ENCODE measurements at regions not wholly inside any gene's neighbourhood (a gene's known extent, or its start where the extent isn't known, plus 50 kb on each side); places are given as distances from the start of the nearest gene placed in this dataset.

DNA sequence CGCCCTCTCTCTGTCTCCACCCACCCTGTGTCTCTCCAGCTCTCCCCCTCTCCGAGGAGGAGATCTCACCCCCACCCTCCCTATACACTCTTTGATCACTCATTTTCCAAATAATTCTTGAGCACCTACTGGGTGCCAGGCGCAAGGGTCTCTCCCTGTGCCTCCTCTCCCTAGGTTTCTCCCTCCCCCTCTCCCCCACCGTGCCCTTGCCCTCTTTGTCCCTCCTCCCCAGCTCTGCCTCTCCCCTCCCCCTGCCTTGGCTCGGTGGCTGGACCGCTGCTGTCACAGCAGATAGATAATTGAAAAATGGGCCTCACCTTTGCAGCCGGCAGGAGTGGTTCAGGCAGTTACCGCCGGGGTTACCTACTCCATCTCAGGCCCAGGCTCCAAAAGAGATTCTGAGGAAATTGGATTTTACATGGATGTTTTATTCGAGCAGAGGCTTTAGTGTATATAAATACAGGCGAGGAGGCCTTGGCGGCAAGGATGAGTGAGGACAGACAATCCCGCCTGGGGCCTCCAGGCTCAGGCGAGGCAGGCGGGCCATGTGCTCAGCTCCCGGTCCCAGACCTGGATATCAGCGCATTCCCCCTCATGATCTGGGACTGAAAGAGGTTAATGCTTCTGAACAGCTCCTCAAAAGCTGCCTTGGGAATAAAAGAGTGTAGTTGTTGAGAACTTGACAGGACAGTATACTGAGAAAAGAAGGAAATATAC lies 60.8 kb upstream of the BTRC start:
- in situ Hi-C loops (cut with HindIII; ENCODE audit: low pct_unique_long_range_greater_than_20kb, low sequenced_read_pairs) = no loop called here
- DNase-seq (ENCODE audit: low read depth, low spot score) = no peak

GRCh38 chr10:101294109-101294508 lies 59.9 kb upstream of the BTRC start:
- in situ Hi-C loops (cut with HindIII; ENCODE audit: low pct_unique_long_range_greater_than_20kb, low sequenced_read_pairs) = no loop called here
- DNase-seq (ENCODE audit: low read depth, low spot score) = no peak

GRCh38 chr10:101295261-101295660 lies 58.7 kb upstream of the BTRC start:
- in situ Hi-C loops (cut with HindIII; ENCODE audit: low pct_unique_long_range_greater_than_20kb, low sequenced_read_pairs) = no loop called here
- DNase-seq (ENCODE audit: low read depth, low spot score) = peak; percentile 31

DNA sequence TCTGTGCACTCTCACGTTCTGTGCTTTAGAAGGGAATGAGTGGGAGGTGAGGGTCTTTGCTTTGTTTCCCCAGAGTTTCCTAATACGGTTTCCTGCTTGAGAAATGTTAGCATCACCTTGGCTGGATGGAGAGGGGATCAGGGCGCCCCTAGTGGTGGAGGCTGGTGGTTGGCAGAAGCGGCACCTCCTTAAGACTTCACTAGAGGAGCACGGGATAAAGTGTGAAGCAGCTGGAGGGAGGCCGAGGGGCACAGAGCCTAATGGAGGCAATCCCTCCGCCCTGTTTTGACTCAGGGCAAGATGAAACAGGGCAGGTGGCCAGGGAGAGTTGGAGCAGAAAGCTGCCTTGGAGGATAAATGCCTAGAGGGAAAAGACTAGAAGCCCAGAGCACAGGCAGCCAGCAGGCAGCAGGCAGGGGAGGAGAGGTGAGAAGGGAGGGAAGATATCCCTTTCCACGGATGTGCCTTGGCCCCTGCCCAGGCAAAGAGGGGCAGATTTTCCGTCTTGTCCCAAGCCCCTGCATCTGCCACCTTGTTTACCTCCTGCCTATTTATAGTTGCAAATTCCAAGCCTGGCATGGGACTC lies 56.0 kb upstream of the BTRC start:
- in situ Hi-C loops (cut with HindIII; ENCODE audit: low pct_unique_long_range_greater_than_20kb, low sequenced_read_pairs) = no loop called here
- DNase-seq (ENCODE audit: low read depth, low spot score) = peak; percentile 59

GRCh38 chr10:101299211-101299610 lies 54.8 kb upstream of the BTRC start:
- no peak for DNase-seq (ENCODE audit: low read depth, low spot score)
- in situ Hi-C loops (cut with HindIII; ENCODE audit: low pct_unique_long_range_greater_than_20kb, low sequenced_read_pairs) = no loop called here

DNA sequence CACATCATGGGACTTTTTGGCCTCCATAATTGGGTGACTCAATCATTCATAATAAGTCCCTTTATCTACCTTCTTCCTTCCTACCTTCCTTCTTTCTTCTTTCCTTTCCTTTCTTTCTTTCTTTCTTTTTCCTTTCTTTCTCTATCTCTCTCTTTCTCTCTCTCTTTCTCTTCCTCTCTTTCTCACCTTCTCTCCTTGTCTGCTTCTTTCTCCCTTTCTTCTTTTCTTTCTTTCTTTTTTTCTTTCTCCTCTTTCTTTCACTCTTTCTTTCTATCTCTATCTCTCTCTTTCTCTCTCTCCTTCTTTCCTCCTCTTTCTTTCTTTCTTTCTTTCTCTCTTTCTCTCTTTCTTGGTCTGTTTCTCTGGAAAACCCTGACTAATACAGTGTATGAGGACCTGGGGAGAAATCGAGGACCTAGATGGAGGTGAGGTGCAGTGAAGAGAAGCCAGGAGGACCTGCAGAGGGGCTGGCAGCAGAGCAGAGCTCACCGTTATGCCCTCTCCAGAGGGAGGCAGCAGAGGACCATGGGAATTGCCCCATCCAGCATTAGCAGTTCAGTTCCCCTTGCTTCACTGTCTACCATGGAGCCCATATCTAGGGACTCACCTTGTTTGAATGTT lies 52.7 kb upstream of the BTRC start:
- DNase-seq (ENCODE audit: low read depth, low spot score) = peak; percentile 80
- in situ Hi-C loops (cut with HindIII; ENCODE audit: low pct_unique_long_range_greater_than_20kb, low sequenced_read_pairs) = no loop called here

DNA sequence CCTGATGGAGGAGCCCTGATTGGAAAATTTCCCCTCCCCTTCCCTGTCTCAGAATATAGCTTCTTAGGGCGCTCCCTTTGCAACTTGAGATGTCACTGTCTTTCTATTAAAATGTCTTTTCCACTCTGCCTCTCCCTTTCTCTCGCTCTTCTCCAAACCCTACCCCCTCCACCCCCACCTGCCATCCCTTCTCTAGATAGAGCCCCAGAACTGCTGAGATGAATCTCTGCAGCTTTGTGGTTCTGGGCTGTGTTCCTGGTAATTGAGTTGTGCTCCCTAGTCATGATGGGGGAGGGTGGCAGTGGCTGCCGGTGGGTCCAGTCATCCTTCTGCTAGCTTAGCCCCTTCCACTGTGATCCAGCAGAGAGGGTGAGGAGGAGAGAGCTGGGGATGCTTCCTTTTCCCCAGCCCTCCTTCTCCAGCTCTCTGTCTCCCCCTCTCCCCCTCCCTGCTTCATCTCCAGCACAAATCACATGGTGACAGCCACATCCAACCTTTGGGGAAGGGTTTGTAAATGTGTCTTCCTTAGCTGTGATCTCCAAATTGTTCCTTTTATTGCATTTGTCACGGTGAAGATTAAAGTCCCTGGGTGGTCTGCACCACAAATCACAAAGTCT lies 50.8 kb upstream of the BTRC start:
- in situ Hi-C loops (cut with HindIII; ENCODE audit: low pct_unique_long_range_greater_than_20kb, low sequenced_read_pairs) = no loop called here
- no peak for DNase-seq (ENCODE audit: low read depth, low spot score)
